GM13977 (cell line): ENCODE measurements at regions not wholly inside any gene's neighbourhood (a gene's known extent, or its start where the extent isn't known, plus 50 kb on each side); places are given as distances from the start of the nearest gene placed in this dataset.

Experiments
- DNase-seq: peaks from one replicate; pipeline ENCODE4 v3.0.0; 2012; ENCODE audit warnings: low spot score
- CTCF ChIP-seq: IDR thresholded peaks from 2 replicates; pipeline ENCODE4 v1.5.1; 2012; ENCODE audit warnings: mild to moderate bottlenecking, control low read depth; ENCODE audit not compliant: insufficient read depth; ENCODE audit errors: extremely low read depth, missing control alignments
- in situ Hi-C: fragments of 300-500 bp; cut with MboI; formaldehyde crosslinking; loops from one replicate; pipeline ENCODE4 v1.12.0; 2022; ENCODE audit warnings: low sequenced_read_pairs, low pct_unique_long_range_greater_than_20kb, mixed read lengths, inconsistent platforms; ENCODE audit not compliant: unreplicated experiment

- DNase-seq: no peak
- in situ Hi-C loops: no loop called here
- TF ChIP-seq CTCF: no peak
Observed at GRCh38 chr5:36489505-36489904, 116.9 kb upstream of the SLC1A3 start.

GRCh38 chr5:36491856-36492255, 114.5 kb upstream of the SLC1A3 start:
- TF ChIP-seq CTCF: no peak
- in situ Hi-C loops: no loop called here
- DNase-seq: no peak

GRCh38 chr5:36492984-36493654, 113.3 kb upstream of the SLC1A3 start:
- in situ Hi-C loops: no loop called here
- TF ChIP-seq CTCF: no peak
- DNase-seq: no peak

- DNase-seq: no peak
- no peak for TF ChIP-seq CTCF
- in situ Hi-C loops: no loop called here
Observed at GRCh38 chr5:36494028-36494427, 112.4 kb upstream of the SLC1A3 start.

GRCh38 chr5:36494841-36495601, 111.4 kb upstream of the SLC1A3 start:
- no peak for DNase-seq
- no peak for TF ChIP-seq CTCF
- in situ Hi-C loops: no loop called here

- in situ Hi-C loops: no loop called here
- no peak for TF ChIP-seq CTCF
- no peak for DNase-seq
Observed at GRCh38 chr5:36495611-36496010, 110.8 kb upstream of the SLC1A3 start.
